ENCODE measurements at regions not wholly inside any gene's neighbourhood (a gene's known extent, or its start where the extent isn't known, plus 50 kb on each side); places are given as distances from the start of the nearest gene placed in this dataset.

GRCh38 chr7:47221826-47222225 lies 360.1 kb downstream of the TNS3 start:
- no peak for ATAC-seq
- Histone ChIP-seq H3K4me1 (peaks cover 0 to 5% of the 10 kb centered on the region in 2 donors), H3K4me3 (no peak overlapping the region), H3K36me3 (no peaks in the 10 kb centered on the region), H3K9me3 (no peaks in the 10 kb centered on the region), H3K27me3 (no peaks in the 10 kb centered on the region), H3K27ac (no peak overlapping the region)
- no peak for TF ChIP-seq CTCF (IDR thresholded peaks at IDR 0.05)
- intact Hi-C loops (cut with DNase I), result no loop called here
- DNase-seq, result no peak

GRCh38 chr7:47218378-47219176 lies 363.3 kb downstream of the TNS3 start:
- Histone ChIP-seq H3K27me3 (no peaks in the 10 kb centered on the region), H3K27ac (no peak overlapping the region), H3K4me3 (no peak overlapping the region), H3K9me3 (no peaks in the 10 kb centered on the region), H3K36me3 (no peaks in the 10 kb centered on the region), H3K4me1 (no peaks in the 10 kb centered on the region)
- ATAC-seq (peak; percentile 37), DNase-seq (no peak)
- intact Hi-C loops (cut with DNase I), result no loop called here
- no peak for TF ChIP-seq CTCF (IDR thresholded peaks at IDR 0.05)

GRCh38 chr7:47217570-47218360 lies 364.1 kb downstream of the TNS3 start:
- Histone ChIP-seq H3K4me1 (no peaks in the 10 kb centered on the region), H3K27me3 (no peaks in the 10 kb centered on the region), H3K27ac (no peak overlapping the region), H3K36me3 (no peaks in the 10 kb centered on the region), H3K4me3 (no peak overlapping the region), H3K9me3 (no peaks in the 10 kb centered on the region)
- DNase-seq, result no peak
- intact Hi-C loops (cut with DNase I), result no loop called here
- no peak for TF ChIP-seq CTCF (IDR thresholded peaks at IDR 0.05)
- ATAC-seq, result no peak

- no peak for TF ChIP-seq CTCF (IDR thresholded peaks at IDR 0.05)
- Histone ChIP-seq H3K9me3 (no peaks in the 10 kb centered on the region), H3K27ac (no peak overlapping the region), H3K36me3 (no peaks in the 10 kb centered on the region), H3K4me1 (no peaks in the 10 kb centered on the region), H3K27me3 (no peaks in the 10 kb centered on the region), H3K4me3 (no peak overlapping the region)
- no peak for DNase-seq
- intact Hi-C loops (cut with DNase I), result no loop called here
- ATAC-seq, result no peak
Observed at GRCh38 chr7:47217086-47217485, 364.8 kb downstream of the TNS3 start.

DNA sequence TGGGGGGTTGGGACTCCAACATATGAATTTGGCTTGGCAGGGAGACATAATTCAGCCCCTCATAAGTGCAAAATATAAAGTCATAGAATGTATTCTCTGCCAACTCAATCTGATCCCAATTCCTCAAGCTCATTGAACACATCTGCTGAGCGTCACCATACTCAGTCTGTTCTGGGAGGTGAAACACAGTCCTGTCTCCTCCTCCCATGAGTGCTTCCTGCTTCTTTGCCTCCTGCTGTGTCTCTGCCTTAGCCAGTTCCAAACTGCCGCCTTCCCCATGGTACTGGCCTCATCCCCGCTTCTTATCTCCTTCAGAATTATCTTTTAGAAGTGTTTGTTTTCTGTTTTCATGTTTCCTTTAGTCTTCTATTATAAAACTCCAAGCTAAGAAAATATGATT lies 365.5 kb downstream of the TNS3 start:
- H3K27ac ChIP-seq, result no peak overlapping the region
- no peaks in the 10 kb centered on the region for H3K4me1 ChIP-seq
- no peak for DNase-seq
- no peaks in the 10 kb centered on the region for H3K9me3 ChIP-seq
- H3K4me3 ChIP-seq, result no peak overlapping the region
- ATAC-seq, result no peak
- intact Hi-C loops (cut with DNase I), result no loop called here
- no peaks in the 10 kb centered on the region for H3K27me3 ChIP-seq
- no peak for TF ChIP-seq CTCF (IDR thresholded peaks at IDR 0.05)
- no peaks in the 10 kb centered on the region for H3K36me3 ChIP-seq

All from left lung (tissue), 4 donors.